Cerebellar cortex (tissue), 1 donor: ENCODE measurements at regions not wholly inside any gene's neighbourhood (a gene's known extent, or its start where the extent isn't known, plus 50 kb on each side); places are given as distances from the start of the nearest gene placed in this dataset.

ENCODE experiments used
- DNase-seq: peaks from one replicate; pipeline ENCODE4 v3.0.0-alpha.2; 2015; ENCODE audit warnings: low spot score

DNA sequence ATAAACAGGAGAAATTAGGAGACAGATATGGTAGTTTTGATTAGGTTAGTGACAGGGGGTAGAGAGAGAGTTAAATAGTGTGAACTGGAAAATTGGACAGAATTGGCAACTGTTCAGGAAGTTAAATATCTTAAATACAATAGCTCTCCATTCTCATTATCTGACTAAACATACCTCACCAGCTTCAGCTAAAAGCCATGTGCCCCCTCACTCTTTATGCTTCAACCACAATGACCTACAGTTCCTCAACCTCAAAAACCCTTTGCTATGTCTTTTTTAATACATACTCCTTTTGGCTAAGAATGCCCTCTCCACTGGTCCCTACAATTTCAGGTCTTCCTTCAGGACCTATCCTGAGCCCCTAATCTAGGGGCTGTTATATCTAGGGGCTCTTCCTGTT, 740.2 kb upstream of the ZEB2 start:
- no peak for DNase-seq

DNA sequence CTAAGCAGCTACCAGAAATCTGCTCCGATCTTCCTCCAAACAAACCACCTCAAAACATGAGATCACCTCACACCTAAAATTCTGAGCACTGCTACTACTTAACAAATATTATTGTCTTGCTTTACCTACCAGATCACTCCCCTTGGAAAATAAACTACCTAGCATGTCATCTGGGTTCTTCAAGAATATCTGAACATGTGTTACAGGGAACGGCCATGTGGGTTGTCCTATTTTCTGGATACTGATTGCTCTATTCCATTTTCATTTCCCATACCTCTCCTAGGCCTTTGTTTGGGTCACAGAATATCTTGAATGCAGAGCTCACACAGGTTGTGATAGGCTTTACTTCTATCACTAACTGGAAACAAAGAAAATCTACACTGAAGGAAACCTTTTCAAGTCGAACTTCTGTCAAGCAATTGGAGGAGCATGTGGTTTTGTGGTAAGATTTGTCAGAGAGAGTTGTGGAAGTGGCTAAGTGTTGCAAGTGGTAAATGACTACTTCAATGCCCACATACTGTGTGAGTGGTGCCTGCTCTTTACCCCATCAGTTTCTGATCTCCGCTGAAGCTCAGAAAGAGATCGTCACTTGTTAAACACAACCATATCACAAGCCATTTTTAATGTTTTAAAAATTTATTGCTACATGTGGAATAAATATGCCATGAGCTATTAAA, 739.1 kb upstream of the ZEB2 start:
- no peak for DNase-seq

DNA sequence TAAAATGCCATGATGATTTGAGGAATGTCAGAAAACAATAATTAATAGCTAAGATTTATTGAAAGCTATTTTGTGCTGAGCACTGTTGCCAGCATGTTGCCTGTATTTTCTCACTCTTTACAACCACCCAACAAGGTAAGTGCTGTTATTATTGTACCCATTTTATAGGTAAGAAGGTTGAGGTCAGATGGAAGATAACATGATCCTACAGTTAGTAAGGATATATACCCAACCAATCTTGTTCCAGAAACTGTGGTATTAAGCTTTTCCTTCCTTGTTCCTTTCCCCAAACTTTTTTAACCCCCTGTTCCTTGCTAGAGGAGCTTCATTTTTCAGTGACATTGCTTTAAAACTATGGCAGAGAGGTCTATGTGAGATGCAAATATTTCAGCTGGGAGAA, 738.0 kb upstream of the ZEB2 start:
- DNase-seq = no peak

DNA sequence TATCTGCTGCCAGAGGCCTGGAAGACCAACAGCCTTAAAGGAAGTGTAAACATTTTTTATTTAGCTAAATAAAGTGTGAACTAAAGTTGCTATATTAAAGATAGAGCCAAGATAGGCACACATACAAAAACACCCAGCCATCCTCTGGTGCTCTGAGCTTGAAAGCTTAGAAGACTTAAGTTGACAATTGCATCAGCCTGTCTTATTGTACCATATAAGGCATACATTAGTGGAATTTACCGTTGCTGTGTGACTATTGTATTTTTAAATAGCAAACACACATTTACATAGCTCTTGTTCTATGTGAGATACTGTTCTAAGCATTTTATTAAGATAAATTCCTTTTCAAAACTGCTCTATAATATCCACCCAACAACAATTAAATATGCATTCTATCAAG, 736.6 kb upstream of the ZEB2 start:
- no peak for DNase-seq

DNA sequence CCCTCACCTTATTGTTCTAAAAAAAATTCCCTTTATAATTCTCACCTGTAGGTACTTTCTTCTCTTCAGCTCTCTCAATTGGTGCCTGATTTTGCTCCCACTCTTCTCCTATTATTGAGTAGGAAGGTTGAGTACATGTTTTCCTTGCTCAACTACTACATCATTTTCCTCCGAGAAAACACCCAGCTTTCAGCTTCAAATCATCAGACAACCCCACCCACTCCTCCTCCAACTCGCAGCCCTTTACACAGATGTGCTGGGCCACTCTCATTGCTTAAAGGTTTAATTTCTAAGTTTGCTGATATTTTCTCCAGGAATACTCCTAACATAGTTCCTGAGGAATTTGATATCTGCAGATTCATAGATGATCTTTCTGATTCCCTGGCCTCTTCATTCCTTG, 734.4 kb upstream of the ZEB2 start:
- no peak for DNase-seq

DNA sequence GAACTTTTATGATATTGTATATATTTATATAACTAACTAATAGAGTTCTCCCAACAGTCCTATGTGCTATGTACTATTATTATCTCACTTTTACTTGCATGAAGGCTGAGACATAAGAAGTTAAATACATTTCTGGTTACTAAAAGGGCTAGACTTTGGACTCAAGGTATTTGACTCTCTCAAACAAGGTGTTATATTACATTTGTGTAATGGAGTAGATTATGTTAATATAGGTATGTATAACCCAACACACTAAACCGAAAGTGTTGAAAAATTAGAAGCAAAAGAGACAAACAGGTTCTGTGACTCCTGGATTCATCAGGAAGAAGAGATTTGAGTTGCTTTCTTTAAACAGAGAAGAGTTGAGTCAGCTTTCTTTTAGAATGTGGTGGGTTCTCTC, 733.6 kb upstream of the ZEB2 start:
- no peak for DNase-seq

DNA sequence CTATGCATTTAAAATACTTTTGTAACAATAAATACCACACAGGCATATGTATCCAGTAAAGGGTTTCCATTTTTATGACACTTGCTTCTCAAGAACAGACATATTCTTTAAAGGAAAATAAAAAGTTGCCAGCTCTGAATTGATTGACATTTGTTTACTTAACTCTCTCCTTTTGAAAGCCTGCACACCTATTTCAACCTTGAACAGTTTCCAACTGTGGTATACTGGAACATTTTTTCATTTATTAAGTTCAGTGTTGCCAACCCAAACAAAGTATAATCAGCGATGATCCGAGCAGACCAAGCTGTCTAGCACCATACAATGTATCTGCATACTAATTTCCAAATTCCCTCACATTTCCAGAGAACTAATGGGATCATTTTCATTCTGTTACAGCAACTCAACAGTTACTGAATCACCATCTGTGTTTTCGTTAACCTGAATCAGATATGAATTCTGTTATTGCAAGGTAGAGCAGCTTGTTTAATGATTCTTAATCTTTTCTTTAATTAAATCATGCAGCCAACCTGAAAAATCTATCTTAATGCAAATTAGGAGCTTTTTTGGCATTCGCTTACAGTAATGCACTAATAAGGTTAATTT, 725.5 kb upstream of the ZEB2 start:
- no peak for DNase-seq

DNA sequence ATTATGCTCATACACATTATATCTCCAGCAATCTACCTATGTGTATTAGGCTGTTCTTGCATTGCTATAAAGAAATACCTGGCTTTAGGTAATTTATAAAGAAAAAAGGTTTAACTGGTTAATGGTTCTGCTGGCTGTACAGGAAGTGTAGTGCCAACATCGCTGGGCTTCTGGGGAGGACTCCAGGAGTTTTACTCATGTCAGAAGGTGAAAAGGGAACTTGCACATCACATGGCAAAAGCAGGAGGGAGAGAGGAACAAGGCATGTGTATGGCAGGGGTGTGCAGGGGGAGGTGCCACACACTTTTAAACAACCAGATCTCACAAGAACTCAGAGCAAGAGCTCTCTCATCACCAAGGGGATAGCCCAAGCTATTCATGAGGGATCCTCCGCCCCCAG, 715.4 kb upstream of the ZEB2 start:
- DNase-seq = no peak

DNA sequence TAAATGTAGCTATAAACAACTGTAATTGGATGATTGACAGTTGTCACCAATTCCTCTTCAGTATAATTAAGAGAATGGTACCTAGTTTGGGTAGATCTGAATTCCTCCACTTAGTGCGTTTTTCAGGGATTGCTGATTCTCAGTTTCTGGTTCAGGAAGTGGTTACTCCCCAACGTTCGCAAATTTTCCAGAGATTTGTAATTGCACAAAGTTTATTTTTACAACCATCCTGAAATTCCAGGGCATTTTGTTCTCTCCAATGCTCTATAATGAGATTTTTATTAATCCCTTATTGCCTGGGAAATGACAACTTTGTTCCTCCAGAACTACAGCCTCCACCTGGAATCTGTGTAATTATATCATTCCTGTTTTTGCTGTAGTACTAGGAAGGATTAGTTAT, 710.6 kb upstream of the ZEB2 start:
- no peak for DNase-seq

DNA sequence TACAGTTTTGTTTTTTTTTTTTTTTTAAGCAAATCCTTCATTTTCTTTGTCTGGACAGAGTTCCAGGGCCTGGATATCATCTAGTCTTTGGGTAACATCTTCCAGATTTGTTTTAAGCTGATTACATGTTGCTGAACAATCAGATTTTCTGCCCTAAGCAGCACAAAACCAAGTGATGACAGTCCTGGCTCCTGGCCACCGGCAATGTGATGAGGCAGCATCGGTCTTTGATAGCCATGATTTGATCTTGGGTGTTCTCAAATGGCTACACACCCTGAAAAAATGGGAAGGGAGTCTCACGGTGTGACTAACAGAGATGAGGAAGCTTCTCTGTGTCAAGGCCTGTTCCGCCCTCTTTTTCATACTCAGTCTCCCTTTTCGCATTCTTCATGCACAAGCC, 708.6 kb upstream of the ZEB2 start:
- DNase-seq = no peak

DNA sequence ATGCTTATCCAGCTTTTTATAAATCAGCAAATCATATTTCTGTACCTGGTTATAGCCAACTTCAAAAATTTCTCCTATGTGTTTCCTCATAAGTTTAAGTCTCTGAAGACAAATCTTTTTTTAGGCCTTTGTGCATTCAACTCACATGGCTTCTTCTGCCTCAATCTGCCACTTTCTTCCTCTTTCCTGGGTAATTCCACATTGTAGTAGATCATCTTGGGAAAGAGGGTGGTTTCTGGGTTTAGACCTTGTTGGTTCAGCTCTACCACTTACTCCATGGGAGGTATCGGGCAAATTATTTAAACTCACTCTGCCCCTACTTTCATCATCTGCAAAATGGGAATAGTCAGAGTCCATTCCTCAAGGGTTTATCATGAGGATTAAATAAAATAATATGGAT, 707.0 kb upstream of the ZEB2 start:
- no peak for DNase-seq

DNA sequence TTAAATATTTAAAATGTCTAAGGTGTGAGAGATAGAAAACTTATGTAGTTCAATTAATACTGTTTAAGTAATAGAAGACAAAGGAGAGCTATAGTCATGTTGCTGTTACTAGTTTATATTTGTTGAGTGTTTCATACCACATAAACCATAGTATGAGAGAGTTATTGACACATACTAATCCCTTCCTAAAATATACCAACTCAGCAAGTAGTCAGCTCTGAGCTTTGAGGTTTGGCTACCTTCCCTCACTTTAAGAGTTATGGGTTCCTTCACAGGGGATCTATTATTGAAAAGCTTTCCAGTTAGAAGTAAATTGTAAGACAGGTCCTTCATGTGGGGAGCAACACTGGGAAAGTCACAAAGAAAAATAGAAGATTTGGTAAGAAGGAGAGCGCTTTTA, 701.6 kb upstream of the ZEB2 start:
- no peak for DNase-seq

DNA sequence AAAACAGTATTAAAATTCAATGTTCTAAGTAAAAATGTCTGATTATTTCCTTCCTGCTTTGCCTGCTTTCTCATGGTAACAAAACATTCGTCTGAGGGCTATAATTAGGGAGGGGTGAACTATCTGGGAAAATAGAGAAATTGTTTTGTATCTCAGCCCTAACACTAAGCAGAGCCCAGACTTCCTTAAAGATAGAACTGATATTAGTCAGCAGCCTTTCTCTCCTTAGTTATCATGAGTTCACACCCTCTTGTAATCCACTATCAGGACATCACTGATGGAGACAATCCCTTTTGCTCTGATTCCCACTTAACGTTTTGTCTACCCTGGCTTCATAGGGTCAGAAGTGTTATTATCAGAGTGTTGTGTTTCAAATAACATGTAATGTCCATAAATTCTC, 701.1 kb upstream of the ZEB2 start:
- DNase-seq = no peak

DNA sequence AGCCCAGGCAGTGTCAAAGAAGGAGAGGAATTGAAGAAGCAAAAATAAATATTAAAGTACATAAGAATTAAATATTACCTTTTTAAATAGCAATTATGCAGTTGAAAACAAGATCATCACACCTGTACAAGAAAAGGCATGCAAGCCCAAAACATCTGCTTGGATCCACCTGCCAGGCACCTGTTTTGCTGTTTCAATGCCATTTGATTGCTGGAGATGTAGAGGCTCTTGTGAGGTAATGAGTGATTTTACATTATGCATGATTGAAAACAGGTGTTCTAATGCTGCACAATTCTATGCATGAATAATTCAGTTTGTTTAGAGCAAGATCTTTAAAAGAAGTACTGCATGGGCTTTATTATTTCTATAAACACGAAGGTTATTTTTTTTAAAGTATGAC, 700.6 kb upstream of the ZEB2 start:
- no peak for DNase-seq

DNA sequence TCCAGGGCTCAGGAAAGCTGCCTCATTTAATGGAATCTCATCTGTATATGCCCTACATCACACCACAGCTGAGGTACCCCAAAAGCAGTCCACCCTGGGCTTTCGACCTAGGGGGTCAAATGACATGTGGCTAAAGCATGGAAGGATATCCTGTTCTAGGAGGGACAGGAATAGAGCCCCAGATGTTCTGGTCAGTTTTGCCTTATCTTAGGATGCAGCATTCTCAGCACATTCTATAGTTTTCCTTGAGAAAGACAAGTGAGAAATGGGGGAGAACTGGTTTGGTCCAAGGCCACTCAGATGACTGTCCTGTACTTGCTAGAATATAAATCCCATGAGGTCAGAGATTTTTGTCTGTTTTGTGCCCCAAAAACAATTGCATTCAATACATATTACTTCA, 688.0 kb upstream of the ZEB2 start:
- DNase-seq = no peak

DNA sequence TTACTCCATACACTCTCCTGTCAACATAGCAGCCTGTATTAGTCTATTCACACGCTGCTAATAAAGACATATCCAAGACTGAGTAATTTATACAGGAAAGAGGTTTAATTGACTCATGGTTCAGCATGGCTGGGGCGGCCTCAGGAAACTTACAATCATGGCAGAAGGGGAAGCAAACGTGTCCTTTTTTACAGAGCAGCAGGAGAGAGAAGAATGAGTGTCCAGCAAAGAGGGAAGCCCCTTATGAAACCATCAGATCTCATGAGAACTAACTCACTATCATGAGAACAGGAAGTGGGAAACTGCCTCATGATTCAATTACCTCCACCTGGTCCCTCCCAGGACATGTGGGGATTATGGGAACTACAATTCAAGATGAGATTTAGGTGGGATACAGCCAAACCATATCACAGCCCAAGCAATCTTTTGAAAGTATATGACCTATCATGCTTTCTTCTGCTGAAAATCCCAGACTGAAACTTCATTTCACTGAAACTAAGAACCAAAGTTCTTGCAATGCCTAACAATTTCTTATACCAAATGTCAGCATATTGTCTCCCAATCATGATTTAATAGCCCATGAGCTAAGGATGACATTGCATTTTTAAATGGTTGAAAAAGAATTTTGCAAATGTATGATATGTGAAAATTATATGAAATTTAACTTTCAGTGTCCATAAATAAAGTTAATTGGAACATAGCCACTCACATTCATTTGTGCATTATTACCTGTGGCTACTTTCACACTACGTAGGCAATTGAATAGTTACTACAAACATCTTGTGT, 686.8 kb upstream of the ZEB2 start:
- no peak for DNase-seq

DNA sequence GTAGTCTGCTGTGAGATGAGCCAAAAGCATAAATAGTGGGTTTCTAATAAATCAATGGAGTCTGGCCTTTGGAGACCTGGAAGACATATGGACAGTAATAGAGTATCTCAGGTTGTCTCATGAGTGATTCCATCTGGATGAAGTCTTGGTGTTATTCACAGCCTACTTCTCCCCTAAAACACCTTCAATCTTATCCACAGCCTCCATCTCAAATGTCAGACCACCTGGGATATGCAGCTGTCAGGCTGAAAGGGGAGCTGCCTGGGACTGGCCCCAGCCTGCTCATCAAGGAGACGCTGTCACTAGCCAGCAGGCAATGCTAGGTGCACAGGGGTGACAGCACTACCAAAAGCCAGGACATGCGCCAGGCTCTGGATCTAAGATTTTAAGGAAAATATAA, 684.0 kb upstream of the ZEB2 start:
- DNase-seq = no peak

DNA sequence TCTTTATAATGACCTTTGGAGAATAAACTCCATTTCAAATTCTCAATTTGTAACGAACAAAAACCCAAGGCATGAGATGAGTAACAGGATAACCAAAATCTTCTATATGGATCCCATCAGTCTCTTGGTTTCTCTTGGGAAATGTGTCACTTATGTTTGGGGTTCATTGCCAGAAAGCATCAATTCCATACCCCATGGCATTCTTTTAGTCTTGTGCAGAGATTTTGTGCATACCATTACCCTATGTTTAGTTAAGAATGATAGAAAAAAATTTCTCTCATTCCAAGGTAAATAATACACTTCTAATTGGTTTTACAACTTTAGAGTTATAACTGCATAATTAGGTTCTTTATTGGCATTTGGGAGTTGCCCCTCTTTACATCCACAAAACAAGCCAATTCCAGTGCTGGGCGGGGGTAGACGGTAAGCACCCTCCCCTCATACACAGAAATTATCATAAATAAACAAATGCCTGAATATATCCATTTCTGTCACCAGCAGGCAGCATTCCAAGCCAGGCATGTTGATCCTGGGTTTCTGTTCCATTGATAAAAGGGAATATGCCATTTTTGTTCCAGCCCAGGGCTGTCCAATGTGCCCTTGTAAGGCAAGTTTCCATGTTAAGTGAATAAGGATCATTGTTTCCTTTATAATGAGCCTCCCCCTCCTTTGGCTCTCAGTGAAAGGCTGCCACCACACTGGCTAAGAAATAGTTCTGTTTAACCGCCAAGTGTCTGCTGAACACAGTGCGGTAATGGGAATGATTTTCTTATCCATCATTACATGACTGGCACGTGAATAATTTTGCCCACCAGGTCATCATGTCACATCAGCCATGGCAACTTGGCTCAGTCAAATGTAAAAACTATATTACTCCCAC, 680.1 kb upstream of the ZEB2 start:
- DNase-seq = peak; percentile 6

DNA sequence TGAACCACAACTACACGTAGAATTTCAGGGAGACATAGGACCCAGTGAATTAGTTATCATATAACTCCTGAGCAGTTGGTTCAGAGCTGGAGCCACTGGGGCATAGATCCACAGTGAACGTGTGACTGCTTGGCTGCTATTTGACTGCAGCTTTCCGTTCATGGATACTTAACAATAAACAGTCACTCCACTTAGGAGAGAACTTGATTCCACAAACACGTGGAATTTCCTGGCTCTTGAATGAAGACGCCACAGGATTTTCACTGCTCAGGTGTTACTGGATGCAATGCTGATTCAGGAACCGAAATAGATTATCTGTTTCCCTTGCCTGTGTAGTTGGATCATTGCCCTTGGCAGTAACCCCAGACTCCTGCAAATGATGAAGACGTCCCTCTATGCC, 679.1 kb upstream of the ZEB2 start:
- no peak for DNase-seq

DNA sequence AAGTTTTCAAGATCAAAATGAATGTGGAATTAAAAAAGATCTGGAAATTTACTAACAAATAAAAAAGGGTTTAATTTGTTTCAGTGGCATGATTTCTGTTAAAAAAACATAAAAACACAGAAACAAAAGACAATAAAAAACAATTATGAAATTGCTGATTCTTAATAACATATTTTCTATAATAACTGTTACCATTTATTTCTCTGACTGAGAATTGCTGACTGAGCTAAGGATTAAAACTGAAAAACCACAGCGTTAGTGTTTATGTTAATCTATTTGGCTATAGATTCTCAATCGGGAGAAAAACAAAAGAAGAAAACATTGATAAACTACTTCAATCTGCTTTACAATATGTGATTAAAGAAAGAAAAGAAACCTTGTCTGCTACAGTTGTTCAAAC, 678.6 kb upstream of the ZEB2 start:
- no peak for DNase-seq

DNA sequence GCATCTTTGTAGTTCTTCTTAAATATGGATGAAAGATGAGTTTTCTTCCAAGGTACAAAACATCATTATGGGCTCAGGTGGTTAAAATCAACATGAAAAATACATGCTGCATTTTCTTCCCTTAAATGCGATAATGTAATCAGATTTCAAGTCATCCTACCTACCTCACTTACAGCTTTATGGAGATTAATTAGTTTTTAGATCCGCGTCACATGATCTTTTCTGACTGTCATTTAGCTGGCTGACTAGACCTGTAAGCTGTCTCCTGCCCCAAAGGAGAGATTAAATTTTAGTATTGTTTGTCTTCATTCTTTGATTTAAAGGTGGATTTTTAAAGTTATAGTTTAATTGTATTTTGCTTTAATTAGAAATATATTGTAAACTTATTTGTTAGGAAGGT, 678.0 kb upstream of the ZEB2 start:
- no peak for DNase-seq

DNA sequence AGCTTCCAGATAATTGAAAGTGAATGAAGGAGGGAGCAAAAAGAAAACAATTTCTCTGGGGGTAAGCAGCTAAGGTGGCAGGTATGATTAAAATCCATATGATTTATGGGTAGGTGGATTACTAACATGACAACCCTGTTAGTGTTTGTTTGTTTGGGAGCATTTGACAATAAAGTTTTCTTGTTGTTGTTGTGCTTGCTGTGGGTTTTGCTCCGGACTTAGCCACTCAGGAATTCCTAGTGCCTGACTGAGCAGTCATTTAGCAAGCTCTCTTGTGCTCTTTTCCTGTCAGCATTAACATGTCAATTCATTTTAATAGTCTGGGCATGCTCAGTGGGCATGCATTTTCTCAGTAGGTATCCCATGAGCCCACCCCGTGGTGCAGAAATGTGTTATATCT, 674.8 kb upstream of the ZEB2 start:
- DNase-seq = no peak
